Thyroid gland (tissue), 4 donors: ENCODE measurements at regions not wholly inside any gene's neighbourhood (a gene's known extent, or its start where the extent isn't known, plus 50 kb on each side); places are given as distances from the start of the nearest gene placed in this dataset.

ENCODE experiments used
- POLR2A ChIP-seq, 2 donors: fragments of 450-650 bp; IDR thresholded peaks; one replicate each; pipeline ENCODE4 v1.6.1; 2017; ENCODE audit warnings: antibody characterized with exemption in 2 of 2, mild to moderate bottlenecking in 2 of 2, moderate library complexity in 1 of 2
- TF ChIP-seq, protein P1 (sequence below), 6 experiments: fragments of 200-600 bp in 3 of 6; fragments of 450-650 bp in 3 of 6; sonication (generic) in 3 of 6; IDR thresholded peaks; one replicate each; pipeline ENCODE4 v1.5.1; 2016 to 2019; ENCODE audit warnings: antibody characterized with exemption in 6 of 6, mild to moderate bottlenecking in 2 of 6, inconsistent platforms in 1 of 6, moderate library complexity in 1 of 6

DNA sequence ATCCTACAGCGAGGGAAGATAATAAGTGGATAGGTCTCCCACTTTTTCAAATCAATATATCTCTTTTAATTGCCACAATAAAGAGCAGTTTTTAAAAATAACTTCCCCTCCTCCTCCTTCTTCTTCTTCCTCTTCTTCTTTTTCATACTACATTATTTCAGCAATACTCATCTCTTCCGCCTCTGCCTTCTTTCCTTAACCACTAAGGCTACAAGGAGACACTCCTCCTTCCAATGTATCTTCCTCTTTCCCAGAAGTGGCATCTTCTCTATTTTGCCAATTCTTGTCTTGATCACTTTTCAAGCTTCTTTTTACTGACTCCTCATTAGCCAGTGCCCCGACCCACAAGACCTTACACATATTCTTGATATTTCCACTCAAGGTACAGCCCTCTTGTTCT lies 546.6 kb upstream of the CHAC2 start:
- TF ChIP-seq, protein P1, sequence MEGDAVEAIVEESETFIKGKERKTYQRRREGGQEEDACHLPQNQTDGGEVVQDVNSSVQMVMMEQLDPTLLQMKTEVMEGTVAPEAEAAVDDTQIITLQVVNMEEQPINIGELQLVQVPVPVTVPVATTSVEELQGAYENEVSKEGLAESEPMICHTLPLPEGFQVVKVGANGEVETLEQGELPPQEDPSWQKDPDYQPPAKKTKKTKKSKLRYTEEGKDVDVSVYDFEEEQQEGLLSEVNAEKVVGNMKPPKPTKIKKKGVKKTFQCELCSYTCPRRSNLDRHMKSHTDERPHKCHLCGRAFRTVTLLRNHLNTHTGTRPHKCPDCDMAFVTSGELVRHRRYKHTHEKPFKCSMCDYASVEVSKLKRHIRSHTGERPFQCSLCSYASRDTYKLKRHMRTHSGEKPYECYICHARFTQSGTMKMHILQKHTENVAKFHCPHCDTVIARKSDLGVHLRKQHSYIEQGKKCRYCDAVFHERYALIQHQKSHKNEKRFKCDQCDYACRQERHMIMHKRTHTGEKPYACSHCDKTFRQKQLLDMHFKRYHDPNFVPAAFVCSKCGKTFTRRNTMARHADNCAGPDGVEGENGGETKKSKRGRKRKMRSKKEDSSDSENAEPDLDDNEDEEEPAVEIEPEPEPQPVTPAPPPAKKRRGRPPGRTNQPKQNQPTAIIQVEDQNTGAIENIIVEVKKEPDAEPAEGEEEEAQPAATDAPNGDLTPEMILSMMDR (IDR thresholded peaks at IDR 0.05), result no peak
- no peak for TF ChIP-seq POLR2A (IDR thresholded peaks at IDR 0.05)
